Activated CD4-positive, alpha-beta T cell treated with anti-CD3 and anti-CD28 coated beads, Interleukin-2, Interleukin-6, amounts not matched to agents 100 ng/mL and 50 ng/mL, durations not matched to agents 16 hours and 8 hours (primary cell): ENCODE measurements at regions not wholly inside any gene's neighbourhood (a gene's known extent, or its start where the extent isn't known, plus 50 kb on each side); places are given as distances from the start of the nearest gene placed in this dataset.
"Not testable (repeated sequence)": the region's sequence is repeated elsewhere in the genome, so short reads cannot be mapped to it uniquely, and the experiment has no call there.

ENCODE experiments used
- DNase-seq: peaks from one replicate; pipeline ENCODE4 v3.0.0-alpha.2; 2020

GRCh38 chr3:110647586-110647985 lies 424.0 kb upstream of the NECTIN3 start:
- no peak for DNase-seq

GRCh38 chr3:110650741-110651140 lies 420.9 kb upstream of the NECTIN3 start:
- DNase-seq, result no peak

DNA sequence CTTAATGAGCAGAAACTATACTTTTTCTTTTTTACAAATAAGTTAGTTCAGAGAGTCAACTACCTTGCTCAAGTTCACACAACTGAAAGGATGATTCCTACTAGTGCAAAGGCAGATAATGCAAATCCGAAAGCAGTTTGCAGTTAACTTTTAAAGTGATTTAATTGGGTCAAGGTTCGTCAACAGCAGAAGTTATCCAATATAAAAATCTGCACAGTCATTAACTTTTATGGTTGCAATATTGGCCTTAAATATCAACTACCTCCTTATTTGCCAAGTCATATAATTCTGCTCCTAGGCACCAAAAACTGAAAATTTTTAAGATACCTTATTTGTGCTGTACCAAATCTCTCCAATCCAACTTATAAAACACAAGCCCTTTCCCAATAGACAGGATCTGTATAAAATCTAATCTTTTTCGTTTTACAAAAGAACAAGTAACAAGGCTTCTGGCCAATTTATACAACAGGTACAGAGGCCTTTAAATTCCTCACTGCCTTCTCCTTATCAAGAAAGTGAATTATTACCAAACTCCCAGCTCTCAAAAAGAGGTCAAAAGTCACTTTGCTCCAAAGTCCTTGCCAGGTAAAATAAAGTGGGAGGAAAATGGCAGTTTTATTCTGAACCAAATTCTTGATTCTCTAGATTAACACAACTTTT lies 416.6 kb upstream of the NECTIN3 start:
- no peak for DNase-seq

- no peak for DNase-seq
Measured at GRCh38 chr3:110656394-110657025, 415.1 kb upstream of the NECTIN3 start.

GRCh38 chr3:110664148-110664547 lies 407.5 kb upstream of the NECTIN3 start:
- DNase-seq, result no peak

DNA sequence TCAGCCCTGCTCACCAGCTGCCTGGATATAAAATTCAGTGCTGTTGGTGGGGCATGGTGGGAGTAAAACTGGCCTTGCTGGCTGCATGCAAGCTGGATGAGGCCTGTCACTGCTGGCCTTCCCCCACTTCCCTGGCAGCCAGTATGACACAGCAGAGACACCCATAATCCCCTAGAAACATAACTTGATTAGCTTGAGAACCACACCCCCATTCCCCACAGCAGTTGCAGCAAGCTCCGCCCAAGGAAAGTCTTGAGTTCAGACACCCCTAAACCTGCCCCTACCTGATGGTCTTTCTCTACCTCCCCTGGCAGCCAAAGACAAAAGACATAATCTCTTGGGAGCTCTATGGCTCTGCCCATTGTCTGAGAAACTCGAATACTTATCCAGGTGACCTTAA lies 405.1 kb upstream of the NECTIN3 start:
- DNase-seq, result no peak

DNA sequence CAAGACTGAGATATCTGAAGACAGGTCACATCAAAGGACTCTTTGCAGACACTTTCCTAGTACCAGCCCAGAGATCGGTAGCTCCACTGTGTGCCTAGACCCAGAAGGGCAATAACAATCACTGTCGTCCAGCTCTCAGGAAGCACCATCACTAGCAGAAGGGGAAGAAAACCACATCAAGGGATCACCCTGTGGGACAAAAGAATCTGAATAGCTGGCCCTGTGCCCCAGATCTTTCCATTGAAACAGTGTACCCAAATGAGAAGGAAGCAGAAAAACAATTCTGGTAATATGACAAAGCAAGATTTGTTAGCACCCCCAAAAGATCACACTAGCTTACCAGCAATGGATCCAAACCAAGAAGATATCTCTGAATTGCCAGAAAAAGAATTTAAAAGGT lies 404.4 kb upstream of the NECTIN3 start:
- no peak for DNase-seq

DNA sequence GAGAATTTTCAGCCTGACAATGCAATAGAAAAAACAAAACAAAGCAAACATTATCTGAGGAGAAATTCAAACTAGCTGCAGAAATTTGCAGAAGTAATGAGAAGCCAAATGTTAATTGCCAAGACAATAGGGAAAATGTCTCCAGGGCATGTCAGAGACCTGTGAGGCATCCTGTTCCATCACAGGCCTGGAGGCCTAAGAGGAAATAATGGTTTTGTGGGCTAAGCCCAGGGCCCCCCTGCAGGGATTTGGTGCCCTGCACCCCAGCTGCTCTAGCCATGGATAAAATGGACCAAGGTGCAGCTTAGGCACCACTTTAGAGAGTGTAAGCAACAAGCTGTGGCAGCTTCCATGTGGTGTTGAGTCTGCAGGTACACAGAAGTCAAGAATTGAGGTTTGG lies 401.2 kb upstream of the NECTIN3 start:
- DNase-seq, result no peak

GRCh38 chr3:110677506-110677905 lies 394.1 kb upstream of the NECTIN3 start:
- no peak for DNase-seq

DNA sequence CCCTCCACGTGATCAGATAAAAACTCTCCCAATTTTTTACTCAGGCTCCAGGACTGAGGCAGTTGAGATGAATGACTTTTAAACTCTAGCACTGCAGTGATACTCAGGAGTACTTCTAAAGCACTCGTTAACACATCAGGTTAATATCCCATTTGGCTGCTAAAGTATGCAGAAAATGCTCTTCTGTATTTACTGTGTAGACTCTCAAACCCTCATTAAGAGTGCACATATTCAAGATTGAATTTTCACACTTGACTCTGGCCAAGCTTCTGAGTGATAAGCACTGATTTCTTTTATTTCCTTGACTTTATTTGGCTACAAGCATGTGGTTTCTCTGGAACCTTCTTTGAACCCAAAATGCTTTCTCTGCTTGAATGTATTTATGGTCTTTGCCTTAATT lies 392.3 kb upstream of the NECTIN3 start:
- DNase-seq, result no peak

DNA sequence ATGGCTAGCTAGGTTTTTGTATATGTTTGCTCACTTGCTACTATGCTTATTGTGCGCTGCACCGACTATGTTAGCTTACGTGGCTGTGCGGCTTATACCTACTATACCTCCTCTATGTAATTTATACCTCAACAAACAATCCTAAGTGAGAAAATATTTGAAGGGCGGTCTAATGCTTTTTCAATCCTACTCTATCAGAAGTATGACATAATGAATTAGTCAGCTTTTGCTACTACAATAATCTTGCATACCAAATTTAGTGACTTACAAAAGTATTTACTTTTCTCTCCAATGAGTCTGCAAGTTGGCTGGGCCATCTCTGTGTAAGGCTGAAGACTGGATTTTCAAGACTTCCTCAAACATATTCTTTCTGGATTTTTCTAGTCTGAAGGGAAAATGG lies 391.2 kb upstream of the NECTIN3 start:
- no peak for DNase-seq

DNA sequence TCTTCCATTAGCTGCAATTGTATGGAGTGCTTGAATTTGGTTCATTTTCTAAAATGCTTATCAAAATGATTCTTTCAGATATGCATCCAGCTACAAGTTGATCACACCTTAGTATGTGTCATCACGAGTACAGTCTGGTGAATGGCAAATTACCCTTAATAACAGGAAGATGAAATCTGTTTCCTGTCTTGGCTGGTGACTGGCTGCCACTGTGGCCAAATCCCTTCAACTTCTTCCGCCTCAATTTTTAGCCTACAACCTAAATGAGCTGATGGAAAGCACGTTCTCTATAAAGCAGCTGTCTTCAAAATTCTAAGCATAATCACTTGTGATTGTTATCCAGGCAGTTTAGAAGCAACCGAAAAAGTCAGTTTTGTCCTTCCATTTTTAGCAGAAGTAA lies 387.1 kb upstream of the NECTIN3 start:
- DNase-seq, result no peak

DNA sequence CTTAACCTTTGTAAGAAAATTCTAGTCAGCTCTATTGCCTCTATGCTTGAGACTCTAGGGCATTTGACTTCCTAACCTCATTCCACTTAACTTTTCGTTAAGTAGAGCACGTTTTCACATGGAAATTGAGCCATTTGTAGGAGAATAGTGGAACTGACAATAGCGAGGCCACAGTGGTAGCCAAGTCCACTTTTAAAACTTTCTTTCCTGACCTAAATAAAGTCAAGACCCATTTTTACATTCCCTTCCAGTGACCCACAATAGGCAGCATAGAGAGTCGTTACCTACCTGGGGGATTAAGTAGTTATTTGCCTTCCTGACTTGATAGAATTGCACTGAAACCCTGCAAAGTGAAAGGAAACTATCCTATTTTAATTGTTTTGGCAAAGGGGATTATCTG lies 386.0 kb upstream of the NECTIN3 start:
- DNase-seq, result no peak

DNA sequence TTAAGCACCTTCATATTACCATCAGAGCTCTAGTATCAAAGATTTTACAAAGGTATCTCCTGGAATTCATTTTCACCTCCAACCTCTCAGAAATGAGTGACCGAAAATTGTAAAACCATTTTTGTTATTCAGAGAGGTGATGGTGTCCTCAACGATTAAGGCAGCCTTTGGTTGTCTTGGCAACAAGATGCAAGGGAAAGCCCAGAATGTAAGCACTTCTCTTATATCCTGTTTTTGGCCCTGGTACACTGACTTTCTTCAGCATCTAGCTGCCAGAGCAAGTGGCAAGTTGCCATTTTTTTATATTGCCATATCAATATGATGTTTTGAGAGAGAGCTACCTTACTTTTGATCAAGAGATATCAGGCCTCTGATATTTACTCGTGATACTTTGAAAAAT lies 384.9 kb upstream of the NECTIN3 start:
- DNase-seq, result no peak

DNA sequence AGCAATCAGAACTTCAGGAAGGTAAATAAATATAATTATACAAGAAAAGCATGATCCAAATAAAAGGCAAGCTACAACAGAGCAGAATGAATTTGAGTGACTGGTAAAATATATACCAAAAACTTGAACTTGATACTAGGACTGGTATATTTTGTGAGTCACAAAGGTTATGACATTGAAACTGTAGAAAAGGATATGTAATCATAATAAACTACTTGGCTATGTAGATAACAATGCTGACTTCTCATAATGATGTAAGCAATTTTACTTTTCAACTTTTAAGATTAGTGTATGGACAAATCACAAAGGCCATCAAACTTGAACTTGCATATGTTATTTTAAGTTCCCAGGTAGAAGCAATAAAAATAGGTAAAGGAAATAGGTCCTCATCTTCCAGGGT lies 384.5 kb upstream of the NECTIN3 start:
- DNase-seq, result no peak

- DNase-seq, result no peak
Measured at GRCh38 chr3:110697961-110698360, 373.7 kb upstream of the NECTIN3 start.

GRCh38 chr3:110704332-110704731 lies 367.3 kb upstream of the NECTIN3 start:
- DNase-seq, result not testable (repeated sequence)

DNA sequence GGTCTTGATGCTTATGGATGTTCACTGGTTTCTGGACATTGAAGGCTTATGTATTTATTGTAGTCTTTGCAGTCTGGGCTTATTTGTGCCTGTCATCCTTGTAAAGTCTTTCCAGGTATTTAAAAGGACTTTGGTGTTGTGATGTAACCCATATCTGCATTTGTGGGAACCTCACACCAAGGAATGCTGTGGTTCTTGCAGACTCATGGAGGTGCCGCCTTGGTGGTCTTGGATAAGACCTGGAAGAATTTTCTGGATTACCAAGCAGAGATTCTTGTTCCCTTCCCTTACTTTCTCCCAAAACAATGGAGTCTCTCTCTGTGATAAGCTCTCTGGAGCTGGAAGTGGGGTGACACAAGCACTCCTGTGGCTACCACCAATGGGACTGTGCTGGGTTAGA lies 363.5 kb upstream of the NECTIN3 start:
- no peak for DNase-seq

DNA sequence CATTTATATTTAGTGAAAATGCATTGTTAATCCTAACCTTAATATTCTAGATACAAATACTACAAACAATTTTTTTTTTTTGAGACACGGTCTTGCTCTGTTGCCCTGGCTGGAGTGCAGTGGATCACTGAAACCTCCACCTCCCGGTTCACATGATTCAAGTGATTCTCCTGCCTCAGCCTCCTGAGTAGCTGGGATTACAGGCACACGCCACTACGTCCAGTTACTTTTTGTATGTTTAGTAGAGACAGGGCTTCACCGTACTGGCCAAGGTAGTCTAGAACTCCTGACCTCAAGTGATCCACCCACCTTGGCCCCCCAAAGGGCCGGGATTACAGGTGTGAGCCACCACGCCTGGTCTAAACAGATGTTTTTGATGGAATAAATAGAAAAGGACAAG lies 361.5 kb upstream of the NECTIN3 start:
- no peak for DNase-seq

DNA sequence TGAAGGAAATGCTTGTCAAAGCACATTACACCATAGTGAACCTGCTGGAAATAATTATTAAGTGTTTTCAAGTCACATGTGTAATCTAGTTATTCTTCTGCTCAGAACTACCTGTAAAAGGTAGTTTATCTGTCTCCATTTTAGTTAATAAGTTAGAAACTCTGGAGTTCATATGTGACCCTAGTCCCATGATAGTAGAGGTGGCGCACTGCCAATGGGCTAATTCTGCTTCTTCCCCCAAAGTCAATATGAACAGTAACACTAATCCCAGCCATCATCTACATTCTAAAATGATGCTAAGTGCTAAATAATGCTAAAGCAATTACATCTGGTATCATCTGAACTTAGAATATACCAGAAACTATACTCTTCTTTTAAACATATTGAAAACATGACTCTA lies 361.0 kb upstream of the NECTIN3 start:
- DNase-seq, result no peak

DNA sequence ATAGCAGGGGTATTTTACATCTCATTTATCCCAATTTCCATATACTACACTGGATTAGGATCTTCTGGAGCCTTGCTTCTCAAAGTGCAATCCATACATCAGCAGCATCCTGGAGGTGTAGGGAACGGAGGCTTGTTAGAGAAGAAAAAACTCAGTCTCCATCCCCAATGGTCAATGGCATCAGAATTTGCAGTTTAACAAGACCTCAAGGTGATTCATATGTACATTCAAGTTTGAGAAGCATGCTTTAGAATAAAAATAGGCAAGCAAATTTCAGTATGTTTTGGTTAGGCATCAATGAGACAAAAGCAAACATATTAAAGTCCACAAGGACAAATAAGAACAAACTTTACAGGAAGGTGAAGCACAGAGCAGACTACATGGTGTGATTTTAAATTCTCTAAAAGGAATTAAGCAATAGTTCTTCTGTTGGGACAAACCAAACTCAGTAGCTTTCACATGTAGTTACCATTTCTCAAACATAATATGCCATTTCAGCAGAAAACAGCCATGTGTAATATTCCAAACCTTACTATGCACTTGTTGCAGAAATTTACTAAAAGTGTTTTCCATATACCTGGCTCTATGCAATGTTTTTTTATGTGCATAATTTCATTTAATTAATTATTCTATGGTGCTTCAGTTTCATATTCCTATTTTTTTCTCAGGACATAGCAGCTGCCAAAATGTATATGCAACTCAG lies 360.3 kb upstream of the NECTIN3 start:
- DNase-seq, result no peak

DNA sequence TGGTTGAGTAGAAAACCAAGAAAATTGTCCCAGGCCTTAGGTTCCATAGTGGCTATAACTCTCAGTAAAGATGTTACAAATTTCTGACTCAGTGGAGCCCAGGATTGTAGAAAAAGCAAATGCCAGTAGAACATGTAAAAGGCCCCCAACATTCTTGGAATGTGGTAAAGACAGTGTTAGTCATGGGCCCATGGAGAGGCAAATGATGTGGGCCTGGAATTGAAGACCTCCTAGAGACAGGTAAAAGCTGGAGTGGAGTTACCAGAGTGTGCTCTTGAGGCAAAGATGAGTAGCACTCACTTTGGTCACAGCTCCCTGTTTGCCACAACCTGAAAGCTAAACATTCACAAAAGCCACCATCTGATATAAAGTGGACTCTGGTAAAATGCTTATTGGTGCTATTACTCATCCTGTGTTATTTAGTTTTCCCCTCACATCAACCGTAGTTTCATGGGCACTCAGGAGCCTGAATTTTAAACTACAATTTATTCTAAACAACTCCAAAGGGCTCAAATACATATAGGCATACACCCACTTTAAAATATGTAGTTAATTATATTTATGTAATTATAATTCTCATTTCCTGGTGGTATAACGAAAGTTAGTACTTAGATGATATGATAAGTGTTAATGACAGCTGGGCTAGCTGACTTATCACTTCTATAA lies 359.6 kb upstream of the NECTIN3 start:
- DNase-seq, result no peak

- DNase-seq, result no peak
Measured at GRCh38 chr3:110727056-110727455, 344.6 kb upstream of the NECTIN3 start.

DNA sequence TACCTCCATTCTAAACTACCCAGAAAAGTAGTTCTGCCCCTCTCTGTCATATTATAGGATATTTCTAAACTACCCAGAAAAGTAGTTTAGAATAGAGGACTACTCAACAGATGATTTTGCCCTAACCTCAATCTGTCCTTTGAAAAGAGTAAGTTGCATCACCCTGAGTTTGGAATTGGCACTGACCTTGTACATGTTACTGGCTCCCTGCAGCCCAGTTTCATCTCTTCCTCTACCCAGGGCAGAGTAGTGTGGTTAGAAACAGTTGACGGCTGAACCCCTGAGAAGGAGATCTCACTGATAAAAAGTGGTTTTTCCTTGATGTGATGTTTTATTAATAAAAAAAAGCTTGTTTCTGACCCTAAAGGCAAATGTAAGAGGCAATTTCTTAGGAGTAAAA lies 340.5 kb upstream of the NECTIN3 start:
- no peak for DNase-seq
